ENCODE measurements at regions not wholly inside any gene's neighbourhood (a gene's known extent, or its start where the extent isn't known, plus 50 kb on each side); places are given as distances from the start of the nearest gene placed in this dataset.

DNA sequence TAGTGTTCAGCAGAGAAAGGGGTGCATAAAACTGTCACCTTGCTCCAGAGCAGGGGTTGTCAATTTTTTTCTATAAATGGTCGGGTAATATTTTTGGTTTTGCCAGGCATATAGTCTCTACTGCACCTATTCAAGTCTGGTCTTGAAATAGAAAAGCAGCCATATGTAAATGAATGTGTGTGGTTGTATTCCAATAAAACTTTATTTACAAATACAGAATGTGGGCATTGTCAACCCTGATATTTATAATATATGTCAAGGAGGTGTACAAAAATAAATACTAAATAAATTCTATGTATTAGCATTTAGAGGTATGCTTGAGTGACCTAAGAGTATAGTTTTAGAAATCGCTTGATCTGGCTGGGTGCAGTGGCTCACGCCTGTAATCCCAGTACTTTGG lies 97.6 kb upstream of the SPRY2 start:
- TF ChIP-seq, protein P1, sequence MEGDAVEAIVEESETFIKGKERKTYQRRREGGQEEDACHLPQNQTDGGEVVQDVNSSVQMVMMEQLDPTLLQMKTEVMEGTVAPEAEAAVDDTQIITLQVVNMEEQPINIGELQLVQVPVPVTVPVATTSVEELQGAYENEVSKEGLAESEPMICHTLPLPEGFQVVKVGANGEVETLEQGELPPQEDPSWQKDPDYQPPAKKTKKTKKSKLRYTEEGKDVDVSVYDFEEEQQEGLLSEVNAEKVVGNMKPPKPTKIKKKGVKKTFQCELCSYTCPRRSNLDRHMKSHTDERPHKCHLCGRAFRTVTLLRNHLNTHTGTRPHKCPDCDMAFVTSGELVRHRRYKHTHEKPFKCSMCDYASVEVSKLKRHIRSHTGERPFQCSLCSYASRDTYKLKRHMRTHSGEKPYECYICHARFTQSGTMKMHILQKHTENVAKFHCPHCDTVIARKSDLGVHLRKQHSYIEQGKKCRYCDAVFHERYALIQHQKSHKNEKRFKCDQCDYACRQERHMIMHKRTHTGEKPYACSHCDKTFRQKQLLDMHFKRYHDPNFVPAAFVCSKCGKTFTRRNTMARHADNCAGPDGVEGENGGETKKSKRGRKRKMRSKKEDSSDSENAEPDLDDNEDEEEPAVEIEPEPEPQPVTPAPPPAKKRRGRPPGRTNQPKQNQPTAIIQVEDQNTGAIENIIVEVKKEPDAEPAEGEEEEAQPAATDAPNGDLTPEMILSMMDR (IDR thresholded peaks at IDR 0.05): no peak
- no peak for TF ChIP-seq POLR2A (IDR thresholded peaks at IDR 0.05)
